ENCODE measurements at regions not wholly inside any gene's neighbourhood (a gene's known extent, or its start where the extent isn't known, plus 50 kb on each side); places are given as distances from the start of the nearest gene placed in this dataset.

DNA sequence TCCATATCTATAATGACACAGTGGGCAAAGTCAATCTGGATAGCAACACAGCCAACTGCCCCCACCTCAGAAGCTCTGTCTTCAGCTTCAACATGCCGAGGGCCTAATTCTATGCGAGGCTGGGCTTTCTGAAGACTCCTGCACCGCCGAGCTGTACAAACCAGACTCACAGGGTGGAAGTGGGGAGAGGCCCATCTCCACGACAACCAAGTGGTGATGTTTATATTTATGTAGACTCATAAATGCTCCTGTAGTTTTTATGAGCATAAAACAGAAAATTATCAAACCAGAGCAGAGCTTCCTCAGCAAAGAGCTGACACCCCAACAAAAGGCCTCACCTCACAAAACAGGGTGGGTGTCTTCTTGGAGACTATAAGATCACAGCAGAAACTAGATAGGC lies 77.0 kb upstream of the LGALSL start:
- TF ChIP-seq, protein P1, sequence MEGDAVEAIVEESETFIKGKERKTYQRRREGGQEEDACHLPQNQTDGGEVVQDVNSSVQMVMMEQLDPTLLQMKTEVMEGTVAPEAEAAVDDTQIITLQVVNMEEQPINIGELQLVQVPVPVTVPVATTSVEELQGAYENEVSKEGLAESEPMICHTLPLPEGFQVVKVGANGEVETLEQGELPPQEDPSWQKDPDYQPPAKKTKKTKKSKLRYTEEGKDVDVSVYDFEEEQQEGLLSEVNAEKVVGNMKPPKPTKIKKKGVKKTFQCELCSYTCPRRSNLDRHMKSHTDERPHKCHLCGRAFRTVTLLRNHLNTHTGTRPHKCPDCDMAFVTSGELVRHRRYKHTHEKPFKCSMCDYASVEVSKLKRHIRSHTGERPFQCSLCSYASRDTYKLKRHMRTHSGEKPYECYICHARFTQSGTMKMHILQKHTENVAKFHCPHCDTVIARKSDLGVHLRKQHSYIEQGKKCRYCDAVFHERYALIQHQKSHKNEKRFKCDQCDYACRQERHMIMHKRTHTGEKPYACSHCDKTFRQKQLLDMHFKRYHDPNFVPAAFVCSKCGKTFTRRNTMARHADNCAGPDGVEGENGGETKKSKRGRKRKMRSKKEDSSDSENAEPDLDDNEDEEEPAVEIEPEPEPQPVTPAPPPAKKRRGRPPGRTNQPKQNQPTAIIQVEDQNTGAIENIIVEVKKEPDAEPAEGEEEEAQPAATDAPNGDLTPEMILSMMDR (IDR thresholded peaks at IDR 0.05; ENCODE audit: low read depth, low read length), result no peak
- TF ChIP-seq, protein P2, sequence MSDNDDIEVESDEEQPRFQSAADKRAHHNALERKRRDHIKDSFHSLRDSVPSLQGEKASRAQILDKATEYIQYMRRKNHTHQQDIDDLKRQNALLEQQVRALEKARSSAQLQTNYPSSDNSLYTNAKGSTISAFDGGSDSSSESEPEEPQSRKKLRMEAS (IDR thresholded peaks at IDR 0.05; ENCODE audit: low read depth, low read length), result no peak
- no peak for TF ChIP-seq MYC (IDR thresholded peaks at IDR 0.05; ENCODE audit: low read depth, low read length)
- no peak for TF ChIP-seq POLR2A (IDR thresholded peaks at IDR 0.05; ENCODE audit: extremely low read depth, insufficient read length)
